HG02981 (cell line): ENCODE measurements at regions not wholly inside any gene's neighbourhood (a gene's known extent, or its start where the extent isn't known, plus 50 kb on each side); places are given as distances from the start of the nearest gene placed in this dataset.

ENCODE experiments used
- ATAC-seq: cut with Tn5 transposase; IDR thresholded peaks from one replicate; pipeline ENCODE4 v1.9.1; 2021; ENCODE audit warnings: mild to moderate bottlenecking, moderate library complexity; ENCODE audit not compliant: unreplicated experiment

- ATAC-seq, result no peak
Observed at GRCh38 chr7:89887489-89887888, 266.8 kb upstream of the STEAP1 start.

GRCh38 chr7:89908736-89909135, 245.5 kb upstream of the STEAP1 start:
- ATAC-seq, result no peak

GRCh38 chr7:89914711-89915110, 239.6 kb upstream of the STEAP1 start:
- ATAC-seq, result no peak

GRCh38 chr7:89926194-89926593, 228.1 kb upstream of the STEAP1 start:
- ATAC-seq, result no peak

- no peak for ATAC-seq
Observed at GRCh38 chr7:89926701-89927100, 227.6 kb upstream of the STEAP1 start.

GRCh38 chr7:89927762-89928161, 226.5 kb upstream of the STEAP1 start:
- ATAC-seq, result no peak

GRCh38 chr7:89928451-89928850, 225.8 kb upstream of the STEAP1 start:
- no peak for ATAC-seq

GRCh38 chr7:89934101-89934500, 220.2 kb upstream of the STEAP1 start:
- no peak for ATAC-seq

- ATAC-seq, result no peak
Observed at GRCh38 chr7:89943525-89944050, 210.7 kb upstream of the STEAP1 start.

- ATAC-seq, result no peak
Observed at GRCh38 chr7:89958525-89959068, 195.7 kb upstream of the STEAP1 start.

GRCh38 chr7:89966067-89966664, 188.1 kb upstream of the STEAP1 start:
- ATAC-seq, result no peak

- ATAC-seq, result no peak
Observed at GRCh38 chr7:89975577-89975976, 178.7 kb upstream of the STEAP1 start.

GRCh38 chr7:89987665-89988064, 166.6 kb upstream of the STEAP1 start:
- no peak for ATAC-seq

- ATAC-seq, result no peak
Observed at GRCh38 chr7:89988074-89988473, 166.2 kb upstream of the STEAP1 start.

GRCh38 chr7:89989454-89989853, 164.8 kb upstream of the STEAP1 start:
- no peak for ATAC-seq

GRCh38 chr7:89994483-89994882, 159.8 kb upstream of the STEAP1 start:
- no peak for ATAC-seq

- no peak for ATAC-seq
Observed at GRCh38 chr7:89998554-89998953, 155.7 kb upstream of the STEAP1 start.

GRCh38 chr7:90005836-90006235, 148.4 kb upstream of the STEAP1 start:
- ATAC-seq, result no peak

- no peak for ATAC-seq
Observed at GRCh38 chr7:90007001-90007654, 147.1 kb upstream of the STEAP1 start.

- no peak for ATAC-seq
Observed at GRCh38 chr7:90007831-90008230, 146.4 kb upstream of the STEAP1 start.

GRCh38 chr7:90022213-90022612, 132.1 kb upstream of the STEAP1 start:
- ATAC-seq, result no peak

GRCh38 chr7:90025771-90026170, 128.5 kb upstream of the STEAP1 start:
- ATAC-seq, result peak; percentile 56
